Mammary epithelial cell (primary cell): ENCODE measurements at regions not wholly inside any gene's neighbourhood (a gene's known extent, or its start where the extent isn't known, plus 50 kb on each side); places are given as distances from the start of the nearest gene placed in this dataset.

ENCODE experiments used
- EZH2 ChIP-seq: IDR thresholded peaks from 2 replicates; pipeline ENCODE4 v1.6.1; 2012; ENCODE audit warnings: low read length, inconsistent platforms, borderline replicate concordance
- TF ChIP-seq, protein P1 (sequence below), 2 donors: IDR thresholded peaks in 1 of 2; conservative IDR thresholded peaks in 1 of 2; 2 replicates each; pipeline ENCODE4 v1.5.1; 2011 to 2012; ENCODE audit warnings: inconsistent platforms in 2 of 2, low read length in 2 of 2, mild to moderate bottlenecking in 2 of 2, control low read depth in 1 of 2, low read depth in 1 of 2; ENCODE audit not compliant: insufficient read depth in 1 of 2; ENCODE audit errors: extremely low read depth in 1 of 2

DNA sequence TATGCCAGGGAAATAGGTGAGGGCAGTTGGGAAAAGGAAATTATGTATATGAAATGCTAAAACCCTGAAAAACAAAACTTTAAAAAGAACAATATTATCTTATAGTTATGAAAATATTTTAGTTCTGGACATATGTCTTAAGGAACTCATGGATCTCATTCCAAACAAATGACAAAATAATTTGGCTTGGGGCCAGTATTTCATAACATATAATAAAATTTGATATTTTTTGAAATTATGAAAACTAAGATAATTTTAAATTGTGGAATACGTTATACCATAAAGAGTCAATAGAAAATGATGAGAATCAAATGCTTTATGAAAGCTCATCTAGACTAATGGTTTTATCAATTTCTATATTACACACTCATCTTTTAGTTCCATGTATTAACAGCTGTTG is 173.8 kb upstream of the DCN start:
- TF ChIP-seq, protein P1, sequence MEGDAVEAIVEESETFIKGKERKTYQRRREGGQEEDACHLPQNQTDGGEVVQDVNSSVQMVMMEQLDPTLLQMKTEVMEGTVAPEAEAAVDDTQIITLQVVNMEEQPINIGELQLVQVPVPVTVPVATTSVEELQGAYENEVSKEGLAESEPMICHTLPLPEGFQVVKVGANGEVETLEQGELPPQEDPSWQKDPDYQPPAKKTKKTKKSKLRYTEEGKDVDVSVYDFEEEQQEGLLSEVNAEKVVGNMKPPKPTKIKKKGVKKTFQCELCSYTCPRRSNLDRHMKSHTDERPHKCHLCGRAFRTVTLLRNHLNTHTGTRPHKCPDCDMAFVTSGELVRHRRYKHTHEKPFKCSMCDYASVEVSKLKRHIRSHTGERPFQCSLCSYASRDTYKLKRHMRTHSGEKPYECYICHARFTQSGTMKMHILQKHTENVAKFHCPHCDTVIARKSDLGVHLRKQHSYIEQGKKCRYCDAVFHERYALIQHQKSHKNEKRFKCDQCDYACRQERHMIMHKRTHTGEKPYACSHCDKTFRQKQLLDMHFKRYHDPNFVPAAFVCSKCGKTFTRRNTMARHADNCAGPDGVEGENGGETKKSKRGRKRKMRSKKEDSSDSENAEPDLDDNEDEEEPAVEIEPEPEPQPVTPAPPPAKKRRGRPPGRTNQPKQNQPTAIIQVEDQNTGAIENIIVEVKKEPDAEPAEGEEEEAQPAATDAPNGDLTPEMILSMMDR (conservative IDR thresholded peaks at IDR 0.05 in 1 of 2, IDR thresholded peaks at IDR 0.05 in 1 of 2; ENCODE audit: extremely low read depth in 1 of 2, insufficient read depth in 1 of 2, low read depth in 1 of 2, low read length in 2 of 2), result no peak
- no peak for TF ChIP-seq EZH2
